ENCODE measurements at regions not wholly inside any gene's neighbourhood (a gene's known extent, or its start where the extent isn't known, plus 50 kb on each side); places are given as distances from the start of the nearest gene placed in this dataset.

GRCh38 chr6:148157841-148158240, 184.8 kb upstream of the SASH1 start:
- DNase-seq (ENCODE audit: low read depth), result no peak

- no peak for DNase-seq (ENCODE audit: low read depth)
Observed at GRCh38 chr6:148164645-148165044, 178.0 kb upstream of the SASH1 start.

GRCh38 chr6:148166339-148166968, 176.2 kb upstream of the SASH1 start:
- DNase-seq (ENCODE audit: low read depth), result no peak

GRCh38 chr6:148169706-148170105, 172.9 kb upstream of the SASH1 start:
- DNase-seq (ENCODE audit: low read depth), result no peak

- DNase-seq (ENCODE audit: low read depth), result no peak
Observed at GRCh38 chr6:148170286-148170685, 172.4 kb upstream of the SASH1 start.

GRCh38 chr6:148173548-148173947, 169.1 kb upstream of the SASH1 start:
- DNase-seq (ENCODE audit: low read depth), result no peak

GRCh38 chr6:148175550-148176188, 167.0 kb upstream of the SASH1 start:
- DNase-seq (ENCODE audit: low read depth), result no peak

GRCh38 chr6:148177589-148178233, 164.9 kb upstream of the SASH1 start:
- DNase-seq (ENCODE audit: low read depth), result no peak

- no peak for DNase-seq (ENCODE audit: low read depth)
Observed at GRCh38 chr6:148179786-148180185, 162.9 kb upstream of the SASH1 start.

GRCh38 chr6:148182378-148182777, 160.3 kb upstream of the SASH1 start:
- DNase-seq (ENCODE audit: low read depth), result no peak

- no peak for DNase-seq (ENCODE audit: low read depth)
Observed at GRCh38 chr6:148183776-148184175, 158.9 kb upstream of the SASH1 start.

- DNase-seq (ENCODE audit: low read depth), result no peak
Observed at GRCh38 chr6:148186916-148187315, 155.7 kb upstream of the SASH1 start.

GRCh38 chr6:148192310-148192709, 150.3 kb upstream of the SASH1 start:
- DNase-seq (ENCODE audit: low read depth), result no peak

- no peak for DNase-seq (ENCODE audit: low read depth)
Observed at GRCh38 chr6:148193063-148193680, 149.5 kb upstream of the SASH1 start.

- no peak for DNase-seq (ENCODE audit: low read depth)
Observed at GRCh38 chr6:148195511-148195910, 147.1 kb upstream of the SASH1 start.

GRCh38 chr6:148199584-148199983, 143.1 kb upstream of the SASH1 start:
- no peak for DNase-seq (ENCODE audit: low read depth)

- no peak for DNase-seq (ENCODE audit: low read depth)
Observed at GRCh38 chr6:148200293-148200692, 142.3 kb upstream of the SASH1 start.

- no peak for DNase-seq (ENCODE audit: low read depth)
Observed at GRCh38 chr6:148200781-148201180, 141.9 kb upstream of the SASH1 start.

GRCh38 chr6:148203281-148203925, 139.2 kb upstream of the SASH1 start:
- no peak for DNase-seq (ENCODE audit: low read depth)

- DNase-seq (ENCODE audit: low read depth), result peak; percentile 23
Observed at GRCh38 chr6:148203970-148204369, 138.7 kb upstream of the SASH1 start.

GRCh38 chr6:148208298-148208697, 134.3 kb upstream of the SASH1 start:
- DNase-seq (ENCODE audit: low read depth), result no peak

GRCh38 chr6:148211777-148212324, 130.8 kb upstream of the SASH1 start:
- no peak for DNase-seq (ENCODE audit: low read depth)
